ENCODE measurements at regions not wholly inside any gene's neighbourhood (a gene's known extent, or its start where the extent isn't known, plus 50 kb on each side); places are given as distances from the start of the nearest gene placed in this dataset.

DNA sequence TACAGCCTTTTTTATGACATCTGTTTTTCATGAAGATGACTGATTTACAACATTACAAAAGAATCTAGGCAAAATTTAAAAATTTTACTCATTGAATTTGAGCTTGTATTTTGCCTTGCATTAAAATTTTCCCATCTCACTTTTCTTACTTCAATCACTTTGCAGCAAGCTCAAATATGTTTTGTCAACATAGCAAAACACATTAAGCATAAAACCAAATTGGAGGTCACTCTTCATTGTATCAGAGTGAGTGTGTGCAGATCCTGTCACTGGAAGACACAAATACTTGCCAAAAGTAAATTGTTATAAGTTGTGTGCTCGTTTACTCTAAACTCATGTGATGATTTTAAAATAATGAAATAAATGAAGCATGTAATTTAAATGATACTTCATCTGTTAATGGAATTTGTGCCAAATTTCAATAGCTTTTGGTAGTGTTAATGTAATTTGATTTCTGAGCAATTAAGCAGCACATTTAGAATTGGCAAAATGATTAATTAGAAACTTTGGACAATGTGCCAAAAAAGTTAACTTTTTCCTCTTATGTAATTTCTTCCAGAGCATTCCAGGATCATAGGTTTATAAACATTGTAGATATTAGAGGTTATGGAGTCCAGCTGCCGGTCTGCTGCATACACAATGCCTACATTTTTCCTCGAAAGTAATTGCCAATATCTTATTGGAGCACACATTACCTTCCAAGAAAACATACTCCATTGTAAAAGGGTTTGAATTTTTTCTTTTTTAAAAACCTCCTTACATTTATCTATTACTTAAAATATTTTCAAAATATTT, 1078.2 kb upstream of the LRRTM3 start:
- in situ Hi-C loops (cut with HindIII; ENCODE audit: low pct_unique_long_range_greater_than_20kb, low sequenced_read_pairs): no loop called here
- no peak for DNase-seq (ENCODE audit: low read depth, low spot score)

DNA sequence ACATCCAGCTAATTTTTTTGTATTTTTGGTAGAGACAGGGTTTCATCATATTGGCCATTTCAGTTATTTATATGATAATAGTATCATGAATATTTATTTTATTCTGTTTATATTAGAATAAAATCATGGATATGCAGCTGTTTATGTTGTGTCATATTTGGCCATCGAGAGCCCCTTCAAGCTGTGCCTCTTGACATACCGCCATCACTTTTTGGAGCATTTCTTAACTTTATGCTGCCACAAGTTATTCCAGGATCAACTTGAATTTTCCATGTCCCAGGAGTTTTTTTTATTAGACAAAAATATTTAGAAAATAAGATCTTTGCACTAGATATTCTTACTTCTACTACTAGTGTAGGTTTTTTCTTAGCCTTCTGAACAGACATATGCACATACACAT, 1067.0 kb upstream of the LRRTM3 start:
- no peak for DNase-seq (ENCODE audit: low read depth, low spot score)
- in situ Hi-C loops (cut with HindIII; ENCODE audit: low pct_unique_long_range_greater_than_20kb, low sequenced_read_pairs): no loop called here

DNA sequence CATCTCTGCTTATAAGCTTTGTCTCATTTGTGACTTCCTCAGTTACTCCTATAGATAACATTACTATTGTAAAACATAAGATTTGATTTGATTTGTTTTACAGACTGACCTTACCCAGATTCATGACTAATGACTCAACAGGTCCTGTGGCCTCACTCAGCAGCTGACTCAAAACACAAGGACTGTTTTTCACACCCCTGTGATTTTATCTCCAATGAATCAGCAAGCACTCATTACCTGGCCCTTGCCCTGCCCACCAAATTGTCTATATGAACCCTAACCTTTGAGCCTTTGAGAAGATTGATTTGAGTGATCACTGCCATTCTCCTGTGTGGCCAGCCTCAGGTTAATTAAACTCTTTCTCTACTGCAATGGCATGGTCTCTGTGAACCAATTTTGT, 1064.6 kb upstream of the LRRTM3 start:
- DNase-seq (ENCODE audit: low read depth, low spot score): no peak
- in situ Hi-C loops (cut with HindIII; ENCODE audit: low pct_unique_long_range_greater_than_20kb, low sequenced_read_pairs): no loop called here

Small RNA genes lying in the stretch of these regions (small RNA-seq; reads per million reads assigned to genes)
- gene CYP2C61P: 0 reads per million in 2 experiments
